ENCODE measurements at regions not wholly inside any gene's neighbourhood (a gene's known extent, or its start where the extent isn't known, plus 50 kb on each side); places are given as distances from the start of the nearest gene placed in this dataset.
"Not testable (repeated sequence)": the region's sequence is repeated elsewhere in the genome, so short reads cannot be mapped to it uniquely, and the experiment has no call there.

GRCh38 chr2:215548714-215549113, 112.8 kb upstream of the FN1 start:
- no peak for TF ChIP-seq JUND (IDR thresholded peaks at IDR 0.05; ENCODE audit: low read depth)
- in situ Hi-C loops (cut with HindIII; ENCODE audit: low pct_unique_long_range_greater_than_20kb, low sequenced_read_pairs) = no loop called here
- DNase-seq (ENCODE audit: low read depth in 1 of 2, low spot score in 1 of 2) = no peak

- in situ Hi-C loops (cut with HindIII; ENCODE audit: low pct_unique_long_range_greater_than_20kb, low sequenced_read_pairs) = no loop called here
- DNase-seq (ENCODE audit: low read depth in 1 of 2, low spot score in 1 of 2) = no peak
- no peak for TF ChIP-seq JUND (IDR thresholded peaks at IDR 0.05; ENCODE audit: low read depth)
Measured at GRCh38 chr2:215542690-215543089, 106.8 kb upstream of the FN1 start.

DNA sequence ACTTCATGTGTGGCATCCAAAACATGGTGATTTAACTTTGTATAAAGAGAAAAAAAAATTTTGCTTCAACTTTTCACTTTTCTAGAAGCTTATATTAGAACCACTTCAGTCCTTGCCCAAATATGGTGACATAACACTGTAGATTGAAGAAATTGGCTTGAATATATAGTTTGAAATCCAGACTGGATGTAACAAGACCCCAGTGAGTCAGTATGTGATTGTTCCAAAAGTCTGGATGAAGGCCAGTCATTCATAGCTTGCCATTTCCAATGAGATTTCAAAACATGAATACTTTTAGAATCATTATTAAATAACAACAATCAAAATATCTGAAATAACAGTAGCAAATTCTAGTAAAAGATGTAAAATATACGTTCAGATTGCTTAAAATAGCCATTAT, 104.8 kb upstream of the FN1 start:
- in situ Hi-C loops (cut with HindIII; ENCODE audit: low pct_unique_long_range_greater_than_20kb, low sequenced_read_pairs) = no loop called here
- no peak for TF ChIP-seq JUND (IDR thresholded peaks at IDR 0.05; ENCODE audit: low read depth)
- DNase-seq (ENCODE audit: low read depth in 1 of 2, low spot score in 1 of 2) = no peak

- in situ Hi-C loops (cut with HindIII; ENCODE audit: low pct_unique_long_range_greater_than_20kb, low sequenced_read_pairs) = no loop called here
- TF ChIP-seq JUND (IDR thresholded peaks at IDR 0.05; ENCODE audit: low read depth) = no peak
- DNase-seq (ENCODE audit: low read depth in 1 of 2, low spot score in 1 of 2) = no peak
Measured at GRCh38 chr2:215537611-215538010, 101.7 kb upstream of the FN1 start.

GRCh38 chr2:215536510-215536909, 100.6 kb upstream of the FN1 start:
- in situ Hi-C loops (cut with HindIII; ENCODE audit: low pct_unique_long_range_greater_than_20kb, low sequenced_read_pairs) = no loop called here
- DNase-seq (ENCODE audit: low read depth in 1 of 2, low spot score in 1 of 2) = no peak
- no peak for TF ChIP-seq JUND (IDR thresholded peaks at IDR 0.05; ENCODE audit: low read depth)

GRCh38 chr2:215535741-215536140, 99.9 kb upstream of the FN1 start:
- DNase-seq (ENCODE audit: low read depth in 1 of 2, low spot score in 1 of 2) = peak in 1 of 2 experiments; percentile 6
- no peak for TF ChIP-seq JUND (IDR thresholded peaks at IDR 0.05; ENCODE audit: low read depth)
- in situ Hi-C loops (cut with HindIII; ENCODE audit: low pct_unique_long_range_greater_than_20kb, low sequenced_read_pairs) = no loop called here

DNA sequence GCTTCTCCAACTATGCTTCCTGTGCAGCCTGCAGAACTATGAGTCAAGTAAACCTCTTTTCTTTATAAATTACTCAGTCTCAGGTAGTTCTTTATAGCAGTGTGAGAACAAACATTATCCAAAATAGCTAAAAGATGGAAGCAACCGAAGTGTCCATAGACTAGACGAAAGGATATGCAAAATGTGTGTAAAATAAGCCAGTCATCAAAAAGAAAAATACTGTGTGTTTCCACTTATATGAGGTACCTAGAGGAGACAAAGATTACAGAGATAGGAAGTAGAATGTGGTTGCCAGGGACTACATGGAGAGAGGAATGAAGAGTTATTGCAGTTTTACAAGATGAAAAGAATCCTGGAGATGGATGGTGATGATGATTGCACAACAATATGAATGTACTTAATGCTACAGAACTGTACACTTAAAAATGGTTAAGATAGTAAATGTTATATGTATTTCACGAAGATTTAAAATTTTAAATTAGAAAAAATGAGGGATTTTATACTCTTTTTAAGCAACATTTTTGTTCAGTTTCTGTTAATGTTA, 99.3 kb upstream of the FN1 start:
- TF ChIP-seq JUND (IDR thresholded peaks at IDR 0.05; ENCODE audit: low read depth) = no peak
- DNase-seq (ENCODE audit: low read depth in 1 of 2, low spot score in 1 of 2) = no peak
- in situ Hi-C loops (cut with HindIII; ENCODE audit: low pct_unique_long_range_greater_than_20kb, low sequenced_read_pairs) = no loop called here

- in situ Hi-C loops (cut with HindIII; ENCODE audit: low pct_unique_long_range_greater_than_20kb, low sequenced_read_pairs); DNase-seq (ENCODE audit: low read depth in 1 of 2, low spot score in 1 of 2): not testable (repeated sequence)
Measured at GRCh38 chr2:215533716-215534115, 97.8 kb upstream of the FN1 start.

DNA sequence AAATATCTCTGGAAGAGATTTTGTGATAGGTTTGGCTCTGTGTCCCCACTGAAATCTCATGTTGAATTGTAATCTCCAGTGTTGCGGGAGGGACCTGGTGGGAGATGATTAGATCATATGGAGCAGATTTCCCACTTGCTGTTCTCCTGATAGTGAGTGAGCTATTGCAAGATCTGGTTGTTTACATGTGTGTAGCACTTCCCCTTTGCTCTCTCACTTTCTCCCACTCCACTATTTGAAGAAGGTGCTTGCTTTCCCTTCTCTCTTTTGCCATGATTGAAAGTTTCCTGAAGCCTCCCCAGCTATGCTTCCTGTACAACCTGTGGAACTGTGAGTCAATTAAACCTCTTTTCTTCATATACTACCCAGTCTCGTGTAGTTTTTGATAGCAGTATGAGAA, 97.0 kb upstream of the FN1 start:
- in situ Hi-C loops (cut with HindIII; ENCODE audit: low pct_unique_long_range_greater_than_20kb, low sequenced_read_pairs) = no loop called here
- TF ChIP-seq JUND (IDR thresholded peaks at IDR 0.05; ENCODE audit: low read depth) = no peak
- no peak for DNase-seq (ENCODE audit: low read depth in 1 of 2, low spot score in 1 of 2)

GRCh38 chr2:215531284-215531683, 95.4 kb upstream of the FN1 start:
- TF ChIP-seq JUND (IDR thresholded peaks at IDR 0.05; ENCODE audit: low read depth) = no peak
- in situ Hi-C loops (cut with HindIII; ENCODE audit: low pct_unique_long_range_greater_than_20kb, low sequenced_read_pairs) = no loop called here
- no peak for DNase-seq (ENCODE audit: low read depth in 1 of 2, low spot score in 1 of 2)

DNA sequence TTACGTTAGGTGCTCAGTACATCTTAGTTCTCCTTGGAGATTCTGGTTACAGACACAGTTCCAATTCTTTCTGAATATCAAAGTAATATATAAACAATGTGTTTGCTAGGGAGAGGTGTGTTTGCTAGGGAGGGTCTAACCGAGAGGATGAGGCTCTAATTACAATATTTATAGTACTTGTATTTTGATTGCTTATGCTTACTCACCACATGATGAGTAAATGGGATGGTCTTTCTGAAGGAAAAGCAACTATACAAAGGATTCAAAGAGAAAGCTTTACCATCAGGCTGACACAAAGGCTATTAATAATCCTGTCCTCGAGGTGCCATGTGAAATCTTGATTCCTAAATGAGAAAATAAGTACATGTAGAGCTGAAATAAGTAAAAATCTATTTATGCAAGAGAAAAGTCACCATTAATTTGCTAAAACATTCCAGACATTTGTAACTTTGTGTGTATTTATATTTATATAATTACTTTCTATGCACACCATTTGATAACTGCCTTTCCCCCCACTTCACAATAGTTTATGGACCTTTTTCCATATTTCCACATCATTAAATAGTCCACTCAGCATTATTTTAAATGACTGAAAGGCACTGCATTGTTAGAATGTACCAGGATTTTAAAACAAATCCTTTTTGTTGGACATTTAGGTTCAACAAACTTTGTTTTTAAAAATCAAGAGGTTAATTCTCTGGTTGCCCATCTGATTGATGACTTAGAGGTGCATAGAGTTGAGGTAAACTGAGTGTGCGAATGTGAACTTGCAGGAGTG, 94.5 kb upstream of the FN1 start:
- no peak for TF ChIP-seq JUND (IDR thresholded peaks at IDR 0.05; ENCODE audit: low read depth)
- in situ Hi-C loops (cut with HindIII; ENCODE audit: low pct_unique_long_range_greater_than_20kb, low sequenced_read_pairs) = no loop called here
- no peak for DNase-seq (ENCODE audit: low read depth in 1 of 2, low spot score in 1 of 2)

DNA sequence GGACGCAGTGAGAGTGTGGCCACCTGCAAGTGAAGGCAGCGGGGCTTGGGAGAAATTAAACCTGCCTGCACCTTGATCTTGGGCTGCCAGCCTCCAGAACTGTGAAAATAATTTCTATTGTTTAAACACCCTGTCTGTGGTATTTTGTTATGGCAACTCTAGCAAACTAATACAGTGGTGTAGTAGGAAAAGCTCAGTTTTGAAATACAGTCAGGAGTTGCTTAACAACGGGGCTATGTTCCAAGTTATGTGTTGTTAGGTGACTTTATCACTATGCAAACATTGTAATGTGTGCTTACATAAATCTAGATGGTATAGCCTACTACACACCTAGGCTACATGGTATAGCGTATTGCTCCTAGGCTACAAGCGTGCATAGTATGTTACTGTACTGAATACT, 93.4 kb upstream of the FN1 start:
- in situ Hi-C loops (cut with HindIII; ENCODE audit: low pct_unique_long_range_greater_than_20kb, low sequenced_read_pairs) = no loop called here

GRCh38 chr2:215528555-215528954, 92.7 kb upstream of the FN1 start:
- no peak for DNase-seq (ENCODE audit: low read depth in 1 of 2, low spot score in 1 of 2)
- TF ChIP-seq JUND (IDR thresholded peaks at IDR 0.05; ENCODE audit: low read depth) = no peak
- in situ Hi-C loops (cut with HindIII; ENCODE audit: low pct_unique_long_range_greater_than_20kb, low sequenced_read_pairs) = no loop called here

More for the DNA sequence above, 93.4 kb upstream of the FN1 start:
- peak; percentile 6 to 81 for DNase-seq (ENCODE audit: low read depth in 1 of 2, low spot score in 1 of 2)
- TF ChIP-seq JUND (IDR thresholded peaks at IDR 0.05; ENCODE audit: low read depth) = no peak

DNA sequence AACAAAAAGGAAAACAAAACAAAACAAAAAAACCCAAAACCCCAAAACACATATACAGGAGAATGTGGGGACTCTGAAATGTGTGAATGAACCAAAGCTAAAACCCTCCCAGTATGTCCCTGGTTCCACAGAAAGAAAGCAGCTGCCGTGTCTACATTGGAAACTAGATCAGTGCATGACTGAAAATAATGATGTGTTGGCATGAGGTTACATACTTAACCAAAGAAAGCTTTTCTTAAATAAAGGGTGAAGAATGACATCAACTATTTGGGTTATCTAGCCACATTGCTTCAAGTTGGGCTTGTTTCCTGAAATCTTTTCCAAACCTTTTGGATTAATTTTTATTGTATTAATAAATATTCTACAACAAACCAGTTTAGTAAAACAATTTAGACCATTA, 91.9 kb upstream of the FN1 start:
- DNase-seq (ENCODE audit: low read depth in 1 of 2, low spot score in 1 of 2) = no peak
- in situ Hi-C loops (cut with HindIII; ENCODE audit: low pct_unique_long_range_greater_than_20kb, low sequenced_read_pairs) = no loop called here
- TF ChIP-seq JUND (IDR thresholded peaks at IDR 0.05; ENCODE audit: low read depth) = no peak

All from T47D (cell line).